Activated CD4-positive, alpha-beta T cell treated with anti-CD3 and anti-CD28 coated beads for 24 hours (primary cell): ENCODE measurements at regions not wholly inside any gene's neighbourhood (a gene's known extent, or its start where the extent isn't known, plus 50 kb on each side); places are given as distances from the start of the nearest gene placed in this dataset.
"Not testable (repeated sequence)": the region's sequence is repeated elsewhere in the genome, so short reads cannot be mapped to it uniquely, and the experiment has no call there.

Experiments
- DNase-seq, 2 donors: peaks; one replicate each; pipeline ENCODE4 v3.0.0-alpha.2; 2020; ENCODE audit warnings: low read depth in 2 of 2

DNA sequence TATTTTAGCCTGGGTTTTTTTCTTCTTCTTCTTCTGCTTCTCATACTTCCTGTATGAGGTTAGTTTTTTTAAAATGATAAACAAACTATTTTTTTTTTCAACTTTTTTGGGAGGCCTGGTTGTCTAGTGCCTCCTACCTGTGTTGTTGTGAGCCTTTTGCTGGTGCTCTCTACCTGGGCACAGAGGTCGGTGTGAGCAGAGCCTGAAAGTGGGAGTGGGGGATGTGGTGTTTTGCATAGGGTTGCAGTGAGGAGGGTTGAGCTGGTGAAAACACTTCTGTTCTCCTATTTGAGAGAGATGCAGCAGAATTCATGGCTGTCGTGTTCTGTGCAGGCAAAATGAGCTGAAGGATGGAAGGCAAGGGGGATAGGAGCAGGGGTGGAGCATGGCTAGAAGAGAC, 232.7 kb upstream of the PLGLB2 start:
- not testable (repeated sequence) for DNase-seq

DNA sequence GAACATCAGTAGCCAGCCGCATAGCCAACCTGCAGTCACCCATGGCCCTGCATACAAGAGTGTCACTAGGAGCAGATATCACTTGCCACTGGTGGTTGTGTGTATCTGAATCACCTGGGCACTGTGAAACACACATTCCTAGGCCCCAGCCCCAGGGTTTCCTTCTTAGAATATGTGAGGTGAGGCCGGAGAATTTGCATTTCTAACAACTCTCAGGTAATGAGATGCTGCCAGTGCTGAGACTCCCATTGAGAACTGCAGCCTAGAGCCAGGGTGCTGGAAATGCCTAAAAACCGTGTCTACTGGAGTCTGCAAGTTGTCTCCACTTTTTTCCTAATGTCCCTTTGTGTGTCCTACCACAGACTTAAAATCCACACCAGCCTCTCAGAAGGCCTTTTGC, 232.0 kb upstream of the PLGLB2 start:
- not testable (repeated sequence) for DNase-seq

DNA sequence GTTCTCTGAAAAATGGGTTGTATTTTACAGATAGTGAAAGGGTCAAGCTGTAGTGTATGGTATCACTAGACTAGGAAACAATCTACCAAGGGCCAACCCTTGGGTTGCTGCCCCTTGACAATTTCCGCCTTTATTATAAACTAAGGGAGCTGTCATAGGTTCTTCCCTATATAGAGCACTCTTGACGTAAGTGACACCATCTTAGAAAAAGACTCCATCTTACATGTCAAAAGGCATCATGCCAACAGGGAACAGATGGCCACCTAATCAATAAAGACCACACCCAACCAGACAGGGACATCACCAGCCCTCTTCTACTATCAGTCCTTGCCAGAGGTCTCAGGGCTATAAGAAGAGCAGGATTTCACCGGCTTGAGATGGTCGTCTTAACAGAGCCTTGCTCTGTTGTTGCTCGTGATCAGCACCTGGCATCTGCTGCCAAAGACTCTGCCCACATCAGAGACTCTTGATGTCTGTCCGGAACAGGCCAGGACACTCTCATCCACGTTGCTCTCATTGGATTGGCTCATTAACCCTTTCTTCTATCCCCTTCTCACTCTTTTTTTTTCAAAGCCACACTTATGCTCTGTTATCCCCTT, 231.4 kb upstream of the PLGLB2 start:
- not testable (repeated sequence) for DNase-seq

DNA sequence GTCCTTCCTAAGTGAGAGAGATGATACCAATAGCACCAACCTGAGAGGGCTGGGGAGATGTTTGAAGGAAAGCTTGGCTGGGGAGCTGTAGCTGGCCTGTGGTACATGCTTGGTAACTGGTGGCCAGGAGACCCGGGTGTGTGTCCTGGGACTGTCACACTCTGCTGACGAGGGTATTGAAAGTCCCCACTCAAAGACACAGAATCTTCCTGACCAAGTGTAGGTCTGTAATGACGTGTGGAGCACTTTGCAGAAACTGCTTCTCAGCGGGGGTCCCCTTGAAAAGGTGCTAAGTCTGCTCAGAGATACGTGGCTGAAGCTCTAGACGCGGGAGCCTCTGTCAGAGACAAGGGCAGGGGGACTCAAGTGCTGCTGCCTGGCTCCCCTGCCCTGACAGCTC, 230.4 kb upstream of the PLGLB2 start:
- DNase-seq: not testable (repeated sequence)

DNA sequence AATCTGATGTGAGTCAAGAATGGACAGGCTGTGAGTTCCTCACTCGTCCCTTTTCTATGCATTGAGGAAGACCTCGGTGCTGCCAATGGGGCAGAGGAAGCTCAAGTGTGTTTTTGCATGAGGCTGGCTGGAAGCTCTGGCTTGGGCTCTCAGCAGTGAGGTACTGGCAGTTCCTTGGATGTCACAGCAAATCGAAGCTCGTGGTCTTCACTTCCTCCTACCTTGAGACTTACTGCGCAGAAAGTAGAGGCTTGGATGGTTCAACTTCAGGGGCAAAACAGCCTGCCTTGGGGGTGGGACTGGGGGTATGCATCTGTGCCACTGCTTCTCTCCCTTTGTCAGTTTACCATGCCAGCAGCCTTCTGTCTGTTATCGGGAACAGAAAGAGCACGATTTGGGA, 229.8 kb upstream of the PLGLB2 start:
- DNase-seq: not testable (repeated sequence)

DNA sequence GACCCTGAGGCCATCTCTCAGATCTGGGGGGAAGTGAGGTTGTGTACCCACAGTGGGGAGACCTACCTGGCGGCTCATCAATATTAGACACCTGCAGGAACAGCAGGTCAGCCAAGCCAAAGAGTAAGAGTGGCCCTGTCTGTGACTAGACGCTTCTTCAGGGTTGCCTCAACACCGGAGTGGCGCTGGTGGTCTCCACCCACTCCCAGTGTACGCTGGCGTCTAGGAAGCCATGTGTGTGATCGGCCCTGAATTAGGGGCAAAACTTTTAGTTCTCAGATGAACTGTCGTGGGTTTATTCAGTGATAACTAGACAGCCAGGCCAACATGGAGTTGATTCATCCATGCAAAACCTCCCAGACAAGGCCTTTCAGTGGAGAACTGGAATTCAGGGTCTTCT, 229.3 kb upstream of the PLGLB2 start:
- DNase-seq: not testable (repeated sequence)

DNA sequence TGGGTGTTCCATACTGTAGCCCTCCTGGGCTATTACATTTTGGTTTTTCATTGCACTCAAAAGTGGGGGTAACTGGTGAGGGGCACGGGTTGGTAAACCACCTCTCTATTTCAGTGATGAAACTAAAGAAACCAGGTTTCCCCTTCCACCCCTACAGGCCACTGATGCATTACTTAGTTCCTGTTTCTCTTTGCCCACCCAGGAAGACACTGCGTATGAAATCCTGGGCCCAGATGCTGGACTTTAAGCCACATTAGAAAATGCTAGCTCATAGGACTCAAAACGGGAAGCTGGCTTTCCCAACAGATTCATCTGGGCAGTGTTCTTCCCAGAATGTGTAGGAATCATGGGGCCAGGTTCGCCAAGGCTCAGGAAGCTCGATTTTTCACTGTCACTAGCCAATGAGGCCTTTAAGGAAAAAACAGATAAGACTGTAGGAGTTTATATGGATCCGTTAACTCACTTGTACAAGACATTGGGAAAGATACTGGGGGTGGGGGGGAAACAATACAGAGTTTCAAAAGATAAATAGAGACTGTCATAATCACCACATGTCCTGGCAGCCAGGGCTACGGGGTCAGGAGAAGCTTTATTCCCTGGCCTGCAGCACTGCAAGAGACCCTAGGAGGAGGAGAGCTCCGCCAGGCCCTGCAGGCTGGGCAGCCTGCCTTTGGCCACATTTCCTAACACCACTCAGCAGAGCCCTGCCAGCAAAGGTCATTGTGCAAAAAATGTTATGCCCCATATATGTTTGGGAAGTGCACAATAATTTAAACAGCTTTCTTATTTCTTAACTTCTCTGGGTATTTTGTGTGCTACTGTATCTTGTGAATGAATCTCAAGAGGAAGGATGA, 228.5 kb upstream of the PLGLB2 start:
- DNase-seq: not testable (repeated sequence)

DNA sequence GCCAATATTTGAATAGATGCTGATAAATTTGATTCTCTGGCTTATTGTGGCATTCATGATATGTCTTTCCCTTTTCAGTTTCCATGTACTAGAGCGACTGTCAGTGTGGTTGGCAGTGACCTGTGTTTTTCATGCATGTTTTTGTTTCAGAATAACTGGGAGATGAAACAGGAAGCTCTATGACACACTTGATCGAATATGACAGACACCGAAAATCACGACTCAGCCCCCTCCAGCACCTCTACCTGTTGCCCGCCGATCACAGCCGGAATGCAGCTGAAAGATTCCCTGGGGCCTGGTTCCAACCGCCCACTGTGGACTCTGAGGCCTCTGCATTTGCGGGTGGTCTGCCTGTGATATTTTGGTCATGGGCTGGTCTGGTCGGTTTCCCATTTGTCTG, 226.8 kb upstream of the PLGLB2 start:
- DNase-seq: peak in 1 of 2 donors; percentile 37

DNA sequence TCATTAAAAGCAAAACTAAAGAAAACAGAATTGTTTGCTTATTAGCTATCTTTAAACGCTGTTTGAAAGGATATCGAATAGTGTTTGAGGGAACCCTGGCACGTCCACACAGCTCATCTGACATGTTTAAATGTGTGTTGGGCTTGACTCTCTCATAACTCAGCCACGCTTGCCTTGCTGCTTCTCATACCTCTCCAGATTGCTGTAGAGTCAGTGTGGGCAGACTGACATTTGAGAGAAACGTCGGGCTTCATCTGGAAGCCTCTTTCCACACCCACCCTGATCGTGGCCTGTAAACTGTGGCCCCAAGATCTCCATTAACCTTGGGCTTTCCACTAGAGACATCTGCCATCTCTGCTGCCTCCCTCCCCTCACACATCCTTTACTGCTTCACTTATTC, 226.4 kb upstream of the PLGLB2 start:
- not testable (repeated sequence) for DNase-seq

DNA sequence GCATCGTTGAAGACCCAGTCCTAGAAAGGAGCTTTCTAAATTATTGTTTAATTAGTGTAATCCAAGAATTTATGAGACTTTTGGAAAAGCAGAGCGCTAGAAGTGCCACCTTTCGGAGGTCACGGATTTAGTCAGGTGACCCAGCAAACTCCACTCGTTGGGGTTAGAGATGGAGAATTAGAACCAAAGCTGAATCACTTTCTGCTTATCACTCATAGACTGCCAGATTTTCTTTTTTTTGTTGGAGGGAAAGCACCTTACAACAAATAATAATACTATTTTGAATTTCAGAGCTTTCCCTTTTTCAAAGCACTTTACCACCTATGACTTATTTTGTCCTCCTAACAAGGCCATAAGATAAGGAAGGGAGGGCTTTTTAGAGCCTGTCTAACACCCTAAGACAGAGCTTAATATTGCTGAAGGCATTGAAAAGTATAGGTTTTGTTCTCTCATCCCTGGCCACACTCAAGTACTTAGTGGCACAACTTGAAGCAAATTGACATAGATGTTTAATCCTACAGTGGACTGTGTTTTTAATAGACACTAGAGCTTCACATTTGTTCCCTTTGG, 223.2 kb upstream of the PLGLB2 start:
- not testable (repeated sequence) for DNase-seq

DNA sequence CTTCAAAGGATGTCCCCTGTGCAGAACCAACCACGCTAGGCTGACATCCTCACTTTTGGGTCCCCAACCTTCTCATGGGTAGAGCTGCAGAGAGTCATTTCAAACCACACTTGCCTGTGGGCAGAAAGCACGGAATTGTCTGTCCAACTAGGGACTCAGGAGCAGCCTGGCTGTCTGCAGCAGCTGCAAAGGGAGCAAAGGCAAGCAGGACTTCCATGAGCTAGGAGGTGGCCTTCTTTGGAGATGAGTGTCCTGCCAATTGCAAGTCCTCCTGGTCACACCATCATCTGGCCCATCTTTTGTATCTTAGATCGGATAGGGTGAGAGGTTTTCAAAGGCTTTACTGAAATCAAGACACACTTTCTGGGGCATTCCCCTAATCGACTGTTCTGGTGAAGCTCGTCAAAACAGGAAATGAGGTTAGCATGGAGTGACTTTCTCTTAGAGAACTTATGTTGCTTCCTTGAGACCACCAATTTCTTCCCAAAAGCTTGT, 222.3 kb upstream of the PLGLB2 start:
- not testable (repeated sequence) for DNase-seq

DNA sequence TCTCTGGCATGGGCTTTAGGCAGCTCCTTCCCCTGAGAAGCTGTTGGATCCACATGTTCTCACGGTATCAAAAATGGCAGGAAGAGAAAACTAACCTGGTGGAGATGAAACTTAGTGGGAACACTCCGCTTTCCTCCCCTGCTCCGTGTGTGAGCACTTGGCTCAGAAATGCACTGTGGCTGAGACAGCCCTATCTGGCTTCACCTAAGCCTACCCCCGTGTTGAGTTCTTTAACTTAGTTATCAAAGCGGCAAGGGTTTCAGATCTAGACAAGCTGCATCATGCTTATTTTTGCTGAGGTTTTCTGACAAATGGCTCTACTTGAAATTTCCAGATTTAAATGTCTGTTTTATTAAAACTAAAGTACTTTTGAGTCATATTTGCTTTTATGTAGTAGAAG, 221.6 kb upstream of the PLGLB2 start:
- DNase-seq: not testable (repeated sequence)

DNA sequence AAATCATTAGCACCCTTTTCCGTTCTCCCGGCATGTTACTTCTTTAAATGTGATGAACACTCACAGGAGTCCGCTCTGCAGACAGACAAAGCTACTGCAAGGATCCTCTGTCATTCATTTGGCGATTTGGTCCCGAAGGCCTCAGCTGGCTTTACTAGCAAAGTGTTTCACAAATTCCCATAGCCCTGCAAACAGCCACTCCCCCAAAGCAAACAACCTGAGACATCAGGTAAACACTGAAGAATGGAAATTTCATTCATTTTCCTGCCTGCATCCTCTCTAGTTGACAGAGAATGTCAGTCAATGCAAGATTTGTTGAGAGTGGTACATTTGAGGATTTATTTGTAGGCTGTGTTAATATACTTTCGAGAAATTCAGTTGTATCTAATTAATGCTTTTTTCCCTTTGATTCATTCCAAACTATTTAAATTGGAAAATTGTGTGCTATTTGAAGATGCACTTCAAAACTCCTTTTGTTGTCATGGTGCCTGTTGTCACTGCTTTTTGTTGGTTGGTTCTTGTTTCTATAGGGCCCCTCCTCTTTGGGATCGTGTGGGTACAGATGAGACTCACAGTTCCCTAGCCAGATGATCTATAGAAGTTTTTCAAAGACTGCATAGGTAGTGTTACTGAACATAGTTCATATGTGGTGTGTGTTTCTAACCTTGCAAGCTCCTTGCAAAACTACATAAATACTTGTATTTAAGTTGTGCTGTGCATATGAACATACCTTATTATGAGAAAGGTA, 215.7 kb upstream of the PLGLB2 start:
- DNase-seq: not testable (repeated sequence)

DNA sequence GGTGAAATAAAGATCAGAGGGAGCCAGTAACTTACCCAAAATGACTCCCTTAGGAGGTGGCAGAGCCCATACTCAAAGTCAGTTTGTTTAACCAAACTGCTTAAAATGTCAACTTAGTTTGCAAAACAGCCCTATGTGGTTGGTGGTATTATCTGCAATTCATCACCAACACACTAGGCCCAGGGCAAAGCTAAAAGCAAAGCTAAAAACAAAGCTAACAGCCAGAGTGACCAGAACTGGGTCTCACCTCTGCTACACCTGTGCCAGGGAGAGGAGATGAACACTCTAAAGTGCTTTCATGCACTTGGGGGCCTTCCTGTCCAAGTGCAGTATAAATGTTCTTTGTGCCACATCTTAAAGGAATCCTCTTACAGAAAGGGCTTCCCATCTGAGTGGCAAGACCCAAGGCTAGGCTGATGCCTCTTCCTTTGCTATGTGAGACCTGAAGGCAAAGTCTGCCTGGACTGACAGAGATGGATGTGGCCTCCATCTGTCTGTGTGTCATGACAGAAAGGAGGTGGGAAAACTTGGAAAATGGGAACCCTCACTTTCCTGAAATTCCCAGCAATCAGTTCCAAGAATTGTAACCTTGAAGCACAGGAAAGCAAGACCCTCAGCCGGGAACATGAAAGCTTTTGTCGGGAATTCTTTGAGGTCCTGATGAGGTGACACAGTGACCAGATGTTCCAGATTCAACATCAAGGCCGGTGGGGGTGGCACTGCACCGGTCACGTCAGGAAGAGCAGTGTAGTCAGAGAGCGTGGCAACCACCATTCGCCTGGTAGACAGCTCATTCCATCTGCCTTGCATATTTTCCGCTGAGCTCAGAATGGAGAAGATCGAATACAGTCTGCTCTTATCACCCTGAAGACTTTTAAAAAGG, 214.3 kb upstream of the PLGLB2 start:
- DNase-seq: not testable (repeated sequence)

DNA sequence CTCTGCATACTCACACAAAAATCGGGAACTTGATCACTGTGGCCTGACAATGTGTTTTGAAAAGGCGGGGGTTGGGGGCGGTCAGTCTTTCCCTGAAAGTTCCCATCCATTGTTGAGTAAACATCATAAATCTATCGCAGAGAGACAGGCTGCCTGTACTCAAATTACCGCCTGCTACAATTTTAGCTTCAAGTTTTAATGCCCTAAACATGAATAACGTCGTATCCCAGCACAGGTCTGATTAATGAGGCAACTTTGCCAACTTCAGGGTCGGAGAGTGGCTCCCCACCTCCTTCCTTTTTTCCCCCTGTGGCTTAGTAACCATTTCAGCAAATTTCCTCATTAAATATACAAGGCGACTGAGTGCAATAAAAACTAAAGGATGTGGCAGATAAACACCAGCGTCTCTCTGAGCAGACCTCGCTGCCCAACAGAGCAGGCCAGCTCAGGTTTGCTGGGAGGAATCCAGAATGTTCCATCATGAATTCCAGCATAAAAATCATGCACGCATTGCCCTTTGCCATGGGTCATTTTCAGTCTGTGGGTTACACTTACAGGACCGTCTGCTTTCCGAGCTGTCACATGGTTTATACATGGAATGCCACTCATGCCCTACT, 213.5 kb upstream of the PLGLB2 start:
- DNase-seq: not testable (repeated sequence)

DNA sequence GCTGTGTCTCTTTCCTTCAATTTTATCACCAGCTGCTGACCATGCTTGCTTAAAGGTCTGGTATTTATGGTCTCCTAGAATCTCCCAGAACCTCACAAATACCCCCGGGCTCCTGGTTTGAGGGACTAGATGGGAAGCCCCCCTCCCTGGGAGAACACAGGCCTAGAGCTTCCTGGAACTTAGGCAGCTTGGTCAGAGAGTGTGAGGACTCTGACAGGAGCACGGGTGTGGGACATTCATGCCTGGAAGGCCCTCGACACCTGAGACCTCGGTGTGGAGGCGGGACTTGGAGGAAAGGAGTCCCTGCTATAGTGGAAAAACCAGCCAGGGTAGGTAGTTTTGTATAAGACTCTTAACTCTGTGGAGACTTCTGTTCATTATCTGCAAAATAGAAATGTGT, 211.5 kb upstream of the PLGLB2 start:
- not testable (repeated sequence) for DNase-seq

DNA sequence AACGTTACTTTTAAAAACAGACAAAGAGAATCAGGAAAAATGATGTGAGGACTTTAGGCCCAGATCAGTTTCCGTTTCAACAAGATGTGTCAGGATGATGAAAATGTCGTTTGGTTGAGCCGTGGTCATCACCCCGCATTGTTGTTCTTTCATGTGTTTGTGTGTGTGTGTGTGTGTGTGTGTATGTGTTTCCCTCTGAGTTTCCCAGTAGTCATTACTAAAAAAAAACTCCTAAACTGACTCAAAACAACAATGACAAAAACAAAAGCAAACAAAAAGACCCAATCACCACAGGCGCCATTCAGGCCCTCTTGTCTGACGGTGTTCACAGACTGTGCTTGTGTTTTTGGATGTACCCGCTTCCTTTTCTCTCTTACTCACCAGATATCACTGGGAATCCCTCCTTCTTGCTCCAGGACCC, 210.6 kb upstream of the PLGLB2 start:
- DNase-seq: not testable (repeated sequence)

DNA sequence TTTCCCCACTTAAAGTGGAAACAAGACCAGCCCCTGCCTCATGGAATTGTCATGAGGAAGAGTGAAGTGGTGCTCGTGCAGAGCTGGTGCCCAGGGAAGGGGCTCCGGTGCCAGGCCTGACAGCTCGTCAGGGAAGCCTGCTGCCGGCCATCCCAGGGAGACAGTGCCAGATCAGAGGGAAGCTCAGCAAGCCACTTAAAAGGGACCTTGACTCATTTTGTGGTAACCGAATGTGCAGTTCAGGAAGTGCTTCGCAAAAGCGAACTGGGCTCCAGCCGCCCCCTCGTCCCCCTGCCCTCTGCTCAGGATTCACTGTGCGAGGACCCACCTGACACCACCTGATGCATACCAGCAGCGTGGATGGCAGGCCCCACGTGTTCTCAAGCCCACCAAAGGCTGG, 209.6 kb upstream of the PLGLB2 start:
- DNase-seq: not testable (repeated sequence)

DNA sequence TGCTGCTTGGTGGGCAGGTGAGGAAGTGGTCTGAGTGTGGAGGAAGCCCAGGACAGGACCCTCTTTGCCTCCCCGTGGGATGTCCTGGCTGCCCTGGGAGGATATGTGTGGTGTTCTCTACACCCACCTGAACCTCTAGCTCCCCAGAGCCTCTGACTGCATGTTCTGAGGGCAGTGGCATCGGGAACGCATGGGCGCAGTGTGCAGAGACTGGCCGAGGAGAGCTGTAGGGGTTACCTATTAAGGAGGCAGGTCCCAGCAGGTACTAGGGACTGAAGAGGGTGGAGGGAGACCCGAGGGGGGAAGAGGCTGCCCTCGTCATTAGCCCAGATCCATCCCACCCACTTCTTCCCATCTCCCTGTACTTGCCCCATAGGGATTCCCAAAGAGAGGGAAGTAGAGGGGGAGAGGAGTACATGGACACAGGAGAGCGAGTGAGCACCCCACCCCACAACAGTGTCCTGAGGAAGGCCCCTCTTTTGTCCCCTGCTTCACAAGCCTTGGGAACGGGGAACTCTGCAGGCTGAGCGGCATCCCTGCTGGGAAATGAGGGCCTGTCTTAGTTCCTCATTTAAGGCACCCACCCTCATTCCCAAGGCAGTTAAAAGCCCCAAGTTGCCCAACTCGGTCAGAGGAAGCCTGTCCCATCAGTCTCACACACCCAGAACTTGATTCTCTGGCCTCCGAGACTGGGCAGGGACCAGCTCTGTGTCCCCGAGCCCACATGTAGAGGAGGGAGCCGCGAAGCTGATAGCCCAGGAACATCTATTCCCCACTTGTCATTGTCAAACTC, 208.5 kb upstream of the PLGLB2 start:
- not testable (repeated sequence) for DNase-seq

DNA sequence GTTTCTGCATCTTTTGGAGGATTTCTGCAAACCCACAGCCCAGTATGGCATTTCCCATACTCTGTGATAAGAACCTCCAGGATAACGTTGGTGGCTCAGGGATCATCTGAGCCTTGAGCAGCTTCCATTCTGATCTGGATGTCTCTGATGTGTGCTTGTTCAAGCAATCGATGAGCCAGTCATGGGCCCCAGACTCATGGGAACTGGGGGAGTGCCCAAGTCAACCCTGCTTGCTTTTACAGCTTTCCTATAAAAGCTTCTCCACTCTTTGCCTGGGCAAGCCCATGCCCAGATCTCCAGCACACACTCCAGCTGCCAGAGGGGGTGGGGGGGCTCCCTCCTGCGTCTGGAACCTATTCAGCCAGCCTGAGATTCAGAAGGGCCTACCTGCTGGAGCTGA, 207.6 kb upstream of the PLGLB2 start:
- DNase-seq: not testable (repeated sequence)
